HL-60 (cell line): ENCODE measurements at regions not wholly inside any gene's neighbourhood (a gene's known extent, or its start where the extent isn't known, plus 50 kb on each side); places are given as distances from the start of the nearest gene placed in this dataset.

Experiments
- DNase-seq, 2 experiments: peaks; one replicate each; pipeline ENCODE4 v3.0.0-alpha.2; 2010 to 2020; ENCODE audit warnings: low read depth in 1 of 2, low spot score in 1 of 2
- H3K27ac ChIP-seq: fragments of 250-450 bp; sonication (Bioruptor Pico); replicated peaks from 2 replicates; pipeline ENCODE4 v1.5.1; 2020; ENCODE audit warnings: mild to moderate bottlenecking, moderate library complexity
- H3K27me3 ChIP-seq: fragments of 250-450 bp; sonication (Bioruptor Pico); 2 replicates; pipeline ENCODE4 v1.5.1; 2021; ENCODE audit warnings: mild to moderate bottlenecking, moderate library complexity; ENCODE audit not compliant: insufficient read depth, poor library complexity, severe bottlenecking
- H3K4me3 ChIP-seq: replicated peaks from 2 replicates; pipeline ENCODE4 v1.5.1; 2011; ENCODE audit warnings: mild to moderate bottlenecking, control low read depth, low read length; ENCODE audit not compliant: insufficient read depth
- CTCF ChIP-seq: IDR thresholded peaks from one replicate; pipeline ENCODE4 v1.5.1; 2011; ENCODE audit warnings: low read length, control low read depth, inconsistent platforms; ENCODE audit not compliant: insufficient read depth
- GABPA ChIP-seq: IDR thresholded peaks from 2 replicates; pipeline ENCODE4 v1.6.1; 2012; ENCODE audit warnings: low read depth
- POLR2AphosphoS5 ChIP-seq: IDR thresholded peaks from 2 replicates; pipeline ENCODE4 v1.6.1; 2012; ENCODE audit warnings: low read depth
- REST ChIP-seq: IDR thresholded peaks from 2 replicates; pipeline ENCODE4 v1.6.1; 2012; ENCODE audit warnings: low read depth; ENCODE audit not compliant: insufficient replicate concordance
- SPI1 ChIP-seq: IDR thresholded peaks from 2 replicates; pipeline ENCODE4 v1.6.1; 2012; ENCODE audit warnings: low read depth, mild to moderate bottlenecking, borderline replicate concordance

- Histone ChIP-seq H3K27me3 (no peaks in the 10 kb centered on the region), H3K4me3 (no peak overlapping the region), H3K27ac (no peak overlapping the region)
- no peak for DNase-seq
- TF ChIP-seq GABPA (no peak), POLR2AphosphoS5 (no peak)
Observed at GRCh38 chr3:23077126-23077525, 126.0 kb upstream of the UBE2E2 start.

- Histone ChIP-seq H3K27me3 (no peaks in the 10 kb centered on the region), H3K4me3 (no peak overlapping the region), H3K27ac (no peak overlapping the region)
- TF ChIP-seq GABPA, result no peak
- TF ChIP-seq REST, result no peak
- TF ChIP-seq POLR2AphosphoS5, result no peak
- TF ChIP-seq SPI1, result no peak
- TF ChIP-seq CTCF, result no peak
- DNase-seq, result no peak
Observed at GRCh38 chr3:23078735-23079134, 124.4 kb upstream of the UBE2E2 start.

GRCh38 chr3:23079976-23080375 is 123.2 kb upstream of the UBE2E2 start:
- no peak overlapping the region for H3K27ac ChIP-seq
- no peak for TF ChIP-seq POLR2AphosphoS5
- TF ChIP-seq SPI1, result no peak
- no peak for TF ChIP-seq REST
- TF ChIP-seq CTCF, result no peak
- TF ChIP-seq GABPA, result no peak
- no peak overlapping the region for H3K4me3 ChIP-seq
- DNase-seq, result no peak
- H3K27me3 ChIP-seq, result no peaks in the 10 kb centered on the region

- Histone ChIP-seq H3K4me3 (no peak overlapping the region), H3K27me3 (no peaks in the 10 kb centered on the region), H3K27ac (no peak overlapping the region)
- TF ChIP-seq POLR2AphosphoS5, result no peak
- no peak for TF ChIP-seq GABPA
- TF ChIP-seq CTCF, result no peak
- no peak for TF ChIP-seq SPI1
- no peak for TF ChIP-seq REST
- no peak for DNase-seq
Observed at GRCh38 chr3:23083701-23084100, 119.4 kb upstream of the UBE2E2 start.
